B cell (primary cell): ENCODE measurements at regions not wholly inside any gene's neighbourhood (a gene's known extent, or its start where the extent isn't known, plus 50 kb on each side); places are given as distances from the start of the nearest gene placed in this dataset.

Experiments
- ATAC-seq: fragments of 200-7000 bp; cut with Tn5 transposase; one replicate; pipeline ENCODE4 v1.10.0; 2021; ENCODE audit warnings: low read depth, mild to moderate bottlenecking, moderate number of reproducible peaks, moderate library complexity
- CTCF ChIA-PET: fragments of 350-600 bp; sonication (Branson Sonifier 250); formaldehyde crosslinking; loops from one replicate; lab custom pipeline; 2021; ENCODE audit warnings: antibody characterized with exemption, inconsistent platforms; lab: Charles Lee
- POLR2A ChIA-PET: fragments of 350-600 bp; sonication (Branson Sonifier 250); formaldehyde crosslinking; loops from one replicate; lab custom pipeline; 2021; ENCODE audit warnings: antibody characterized with exemption; lab: Charles Lee
- DNase-seq: peaks from one replicate; pipeline ENCODE4 v3.0.0; 2013
- H2AFZ ChIP-seq: 2 replicates; pipeline ENCODE4 v1.6.1; 2012; ENCODE audit warnings: mild to moderate bottlenecking, low read depth, low read length; ENCODE audit not compliant: insufficient read depth, poor library complexity, severe bottlenecking
- H3K27ac ChIP-seq, 2 donors: 1 replicate in 1 of 2; 2 replicates in 1 of 2; pipeline ENCODE4 v1.5.1; 2012 to 2013; ENCODE audit warnings: low read length in 2 of 2, mild to moderate bottlenecking in 2 of 2, moderate library complexity in 1 of 2
- H3K27me3 ChIP-seq, 4 experiments: fragments of 200-600 bp in 1 of 4; sonication (generic) in 1 of 4; replicated peaks in 1 of 4; 1 replicate in 2 of 4; 2 replicates in 2 of 4; pipeline versions ENCODE4 v1.6.1 to v1.7.0; 2013 to 2016; ENCODE audit warnings: low read length in 3 of 4, mild to moderate bottlenecking in 2 of 4, mixed read lengths in 1 of 4, moderate library complexity in 1 of 4; ENCODE audit not compliant: insufficient read depth in 4 of 4, control insufficient read depth in 3 of 4; ENCODE audit errors: control extremely low read depth in 1 of 4
- H3K36me3 ChIP-seq, 2 experiments: replicated peaks in 1 of 2; 1 replicate in 1 of 2; 2 replicates in 1 of 2; pipeline versions ENCODE4 v1.6.1 to v1.7.1; 2013; ENCODE audit warnings: low read length in 1 of 2; ENCODE audit not compliant: insufficient read depth in 2 of 2, control insufficient read depth in 1 of 2; ENCODE audit errors: control extremely low read depth in 1 of 2, extremely low read depth in 1 of 2
- H3K4me1 ChIP-seq, 2 donors: fragments of 200-600 bp in 1 of 2; sonication (generic) in 1 of 2; 1 replicate in 1 of 2; 2 replicates in 1 of 2; pipeline versions ENCODE4 v1.5.1 to v1.6.1; 2013 to 2017; ENCODE audit warnings: low read length in 2 of 2; ENCODE audit not compliant: control insufficient read depth in 2 of 2, insufficient read depth in 2 of 2
- H3K4me2 ChIP-seq: replicated peaks from 2 replicates; pipeline ENCODE3; 2012; ENCODE audit warnings: mild to moderate bottlenecking, low read depth, low read length; ENCODE audit not compliant: poor library complexity, severe bottlenecking
- H3K4me3 ChIP-seq, 5 experiments: fragments of 200-600 bp in 1 of 5; sonication (generic) in 1 of 5; 1 replicate in 3 of 5; 2 replicates in 2 of 5; pipeline versions ENCODE4 v1.5.1 to v1.7.0; 2011 to 2016; ENCODE audit warnings: low read length in 4 of 5, mild to moderate bottlenecking in 4 of 5, low read depth in 2 of 5, control low read depth in 1 of 5, moderate library complexity in 1 of 5; ENCODE audit not compliant: insufficient read depth in 1 of 5; ENCODE audit errors: control extremely low read depth in 1 of 5, extremely low read depth in 1 of 5
- H3K79me2 ChIP-seq: fragments of 200-600 bp; sonication (generic); one replicate; pipeline ENCODE4 v1.6.0; 2016; ENCODE audit warnings: low read length; ENCODE audit not compliant: control insufficient read depth, insufficient read depth
- H3K9ac ChIP-seq: fragments of 200-600 bp; sonication (generic); 2 replicates; pipeline ENCODE4 v1.6.1; 2017; ENCODE audit warnings: mild to moderate bottlenecking, low read length, moderate library complexity
- H3K9me3 ChIP-seq, 3 donors: one replicate each; pipeline versions ENCODE4 v1.6.1 to v1.7.1; 2013; ENCODE audit warnings: low read length in 2 of 3; ENCODE audit not compliant: control insufficient read depth in 2 of 3, insufficient read depth in 1 of 3; ENCODE audit errors: control extremely low read depth in 1 of 3
- H4K20me1 ChIP-seq: 2 replicates; pipeline ENCODE4 v1.6.0; 2012; ENCODE audit warnings: mild to moderate bottlenecking, low read length; ENCODE audit not compliant: insufficient read depth, control insufficient read depth, poor library complexity, severe bottlenecking
- H3K27ac Mint-ChIP-seq: one replicate; pipeline ENCODE4 v1.8.0; 2021; ENCODE audit warnings: mixed read lengths
- H3K27me3 Mint-ChIP-seq: one replicate; pipeline ENCODE4 v1.8.0; 2021; ENCODE audit warnings: mixed read lengths
- H3K4me1 Mint-ChIP-seq: one replicate; pipeline ENCODE4 v1.8.0; 2021; ENCODE audit warnings: mixed read lengths
- H3K4me3 Mint-ChIP-seq: one replicate; pipeline ENCODE4 v1.8.0; 2021; ENCODE audit warnings: mixed read lengths
- H3K9me3 Mint-ChIP-seq: one replicate; pipeline ENCODE4 v1.8.0; 2022; ENCODE audit warnings: mixed read lengths; ENCODE audit not compliant: insufficient read depth
- CTCF ChIP-seq: fragments of 200-600 bp; IDR thresholded peaks from one replicate; pipeline ENCODE4 v1.8.0; 2022; ENCODE audit warnings: antibody characterized with exemption, mild to moderate bottlenecking
- EZH2 ChIP-seq: IDR thresholded peaks from 2 replicates; pipeline ENCODE4 v1.6.1; 2012; ENCODE audit warnings: borderline replicate concordance, low read depth, mild to moderate bottlenecking, moderate library complexity, low read length; ENCODE audit not compliant: insufficient read depth, poor library complexity, severe bottlenecking
- WGBS: methylation state at CpG from one replicate; pipeline ENCODE4 v1.1.5; 2013; ENCODE audit warnings: missing lambda C conversion rate; ENCODE audit not compliant: insufficient coverage; 5-methylcytosine and 5-hydroxymethylcytosine counted together
- intact Hi-C: fragments of 100-400 bp; cut with micrococcal nuclease; formaldehyde crosslinking; loops from one replicate; pipeline ENCODE4 v1.10.0; 2022

- Histone ChIP-seq H3K27ac (no peak overlapping the region), H3K4me1 (no peaks in the 10 kb centered on the region), H3K36me3 (no peaks in the 10 kb centered on the region), H4K20me1 (no peaks in the 10 kb centered on the region), H3K4me3 (no peak overlapping the region), H2AFZ (no peak overlapping the region), H3K4me2 (no peak overlapping the region), H3K9ac (no peak overlapping the region), H3K9me3 (no peaks in the 10 kb centered on the region), H3K27me3 (no peaks in the 10 kb centered on the region), H3K79me2 (no peaks in the 10 kb centered on the region)
- no peak for ATAC-seq
- WGBS = no CpG with 5 or more reads among the region's 1 CpG
- ChIA-PET POLR2A (no interaction called here), CTCF (no interaction called here)
- no peak overlapping the region for H3K4me3 Mint-ChIP-seq
- no peaks in the 10 kb centered on the region for H3K4me1 Mint-ChIP-seq
- no peaks in the 10 kb centered on the region for H3K27me3 Mint-ChIP-seq
- TF ChIP-seq CTCF = no peak
- TF ChIP-seq EZH2 = no peak
- intact Hi-C loops = no loop called here
- no peak for DNase-seq
- H3K27ac Mint-ChIP-seq = no peak overlapping the region
- H3K9me3 Mint-ChIP-seq = peaks cover 5% of the 10 kb centered on the region
Observed at GRCh38 chr13:65789815-65790214, 1440.3 kb downstream of the PCDH9 start.

- no peak overlapping the region for H3K27ac ChIP-seq
- H3K27me3 ChIP-seq = no peaks in the 10 kb centered on the region
- peaks cover 0 to 14% (median 0%) of the 10 kb centered on the region in 3 donors for H3K9me3 ChIP-seq
- CTCF ChIA-PET = no interaction called here
- no peaks in the 10 kb centered on the region for H3K79me2 ChIP-seq
- H3K4me3 ChIP-seq = no peak overlapping the region
- no peak for TF ChIP-seq CTCF
- TF ChIP-seq EZH2 = no peak
- Mint-ChIP-seq H3K9me3 (peaks cover 5% of the 10 kb centered on the region), H3K4me3 (no peak overlapping the region), H3K27ac (no peak overlapping the region), H3K27me3 (no peaks in the 10 kb centered on the region), H3K4me1 (no peaks in the 10 kb centered on the region)
- H3K36me3 ChIP-seq = no peaks in the 10 kb centered on the region
- no peak overlapping the region for H3K9ac ChIP-seq
- H3K4me1 ChIP-seq = no peaks in the 10 kb centered on the region
- no peak overlapping the region for H3K4me2 ChIP-seq
- DNase-seq = no peak
- POLR2A ChIA-PET = no interaction called here
- no peak overlapping the region for H2AFZ ChIP-seq
- ATAC-seq = no peak
- intact Hi-C loops = no loop called here
- WGBS = no CpG with 5 or more reads among the region's 3 CpGs
- H4K20me1 ChIP-seq = no peaks in the 10 kb centered on the region
Observed at GRCh38 chr13:65787082-65787481, 1443.1 kb downstream of the PCDH9 start.
